Naive thymus-derived CD4-positive, alpha-beta T cell (primary cell): ENCODE measurements at regions not wholly inside any gene's neighbourhood (a gene's known extent, or its start where the extent isn't known, plus 50 kb on each side); places are given as distances from the start of the nearest gene placed in this dataset.

Experiments used
- ATAC-seq: fragments of 150-1000 bp; cut with Tn5 transposase; 2 replicates; pipeline ENCODE4 v1.10.0; 2021; ENCODE audit warnings: mild to moderate bottlenecking, moderate library complexity
- CTCF ChIA-PET: fragments of 350-600 bp; sonication (Branson Sonifier 250); formaldehyde crosslinking; loops from one replicate; lab custom pipeline; 2021; ENCODE audit warnings: antibody characterized with exemption; lab: Charles Lee
- POLR2A ChIA-PET: fragments of 350-600 bp; sonication (Branson Sonifier 250); formaldehyde crosslinking; loops from one replicate; lab custom pipeline; 2021; ENCODE audit warnings: antibody characterized with exemption, inconsistent platforms; lab: Charles Lee
- DNase-seq, 9 donors: peaks; one replicate each; pipeline versions ENCODE4 v3.0.0 to v3.0.0-alpha.2; 2020 to 2022; ENCODE audit warnings: mixed read lengths in 1 of 9
- H3K27ac ChIP-seq: one replicate; pipeline ENCODE4 v1.7.0; 2013; ENCODE audit warnings: mild to moderate bottlenecking, low read depth, low read length, moderate library complexity
- H3K27me3 ChIP-seq, 2 donors: one replicate each; pipeline ENCODE4 v1.7.0; 2013; ENCODE audit warnings: low read length in 2 of 2, mild to moderate bottlenecking in 2 of 2, moderate library complexity in 2 of 2; ENCODE audit not compliant: control insufficient read depth in 2 of 2, insufficient read depth in 2 of 2
- H3K36me3 ChIP-seq, 3 experiments: 1 replicate in 2 of 3; 2 replicates in 1 of 3; pipeline ENCODE4 v1.7.0; 2013; ENCODE audit warnings: low read length in 3 of 3, mild to moderate bottlenecking in 3 of 3, moderate library complexity in 1 of 3; ENCODE audit not compliant: insufficient read depth in 3 of 3, control insufficient read depth in 2 of 3
- H3K4me1 ChIP-seq, 2 donors: one replicate each; pipeline ENCODE4 v1.7.0; 2013; ENCODE audit warnings: low read length in 2 of 2, mild to moderate bottlenecking in 2 of 2, moderate library complexity in 1 of 2; ENCODE audit not compliant: control insufficient read depth in 2 of 2, insufficient read depth in 2 of 2
- H3K4me3 ChIP-seq: 2 replicates; pipeline ENCODE4 v1.7.0; 2013; ENCODE audit warnings: mild to moderate bottlenecking, low read length
- H3K9me3 ChIP-seq, 3 experiments: 1 replicate in 2 of 3; 2 replicates in 1 of 3; pipeline ENCODE4 v1.7.0; 2013; ENCODE audit warnings: low read length in 3 of 3; ENCODE audit not compliant: control insufficient read depth in 2 of 3
- H3K27ac Mint-ChIP-seq, 9 donors: one replicate each; pipeline ENCODE4 v1.8.0; 2020 to 2022; ENCODE audit warnings: mixed read lengths in 9 of 9, mild to moderate bottlenecking in 8 of 9, moderate library complexity in 5 of 9, inconsistent platforms in 2 of 9
- H3K27me3 Mint-ChIP-seq, 5 donors: one replicate each; pipeline ENCODE4 v1.8.0; 2021 to 2022; ENCODE audit warnings: mixed read lengths in 5 of 5, mild to moderate bottlenecking in 1 of 5
- H3K36me3 Mint-ChIP-seq, 5 donors: one replicate each; pipeline ENCODE4 v1.8.0; 2020 to 2022; ENCODE audit warnings: mixed read lengths in 5 of 5, mild to moderate bottlenecking in 3 of 5, inconsistent platforms in 1 of 5
- H3K4me1 Mint-ChIP-seq, 7 donors: one replicate each; pipeline ENCODE4 v1.8.0; 2020 to 2022; ENCODE audit warnings: mixed read lengths in 7 of 7, mild to moderate bottlenecking in 3 of 7, inconsistent platforms in 1 of 7
- H3K4me3 Mint-ChIP-seq, 10 donors: one replicate each; pipeline ENCODE4 v1.8.0; 2020 to 2022; ENCODE audit warnings: mild to moderate bottlenecking in 10 of 10, mixed read lengths in 10 of 10, moderate library complexity in 6 of 10, inconsistent platforms in 2 of 10
- H3K9me3 Mint-ChIP-seq, 11 donors: one replicate each; pipeline ENCODE4 v1.8.0; 2020 to 2022; ENCODE audit warnings: mixed read lengths in 11 of 11, mild to moderate bottlenecking in 4 of 11, inconsistent platforms in 1 of 11, moderate library complexity in 1 of 11
- intact Hi-C, 2 donors: fragments of 100-400 bp; cut with micrococcal nuclease; formaldehyde crosslinking; loops; one replicate each; pipeline ENCODE4 v1.15.1; 2023

- DNase-seq = no peak
- H3K36me3 ChIP-seq = no peaks in the 10 kb centered on the region
- Mint-ChIP-seq H3K36me3 (peaks cover 0 to 18% (median 10%) of the 10 kb centered on the region in 5 donors), H3K4me1 (peaks cover 0 to 2% (median 0%) of the 10 kb centered on the region in 7 donors), H3K27me3 (no peaks in the 10 kb centered on the region), H3K9me3 (peaks cover 0 to 8% (median 0%) of the 10 kb centered on the region in 11 donors), H3K4me3 (no peak overlapping the region), H3K27ac (no peak overlapping the region)
- ATAC-seq = no peak
- no peaks in the 10 kb centered on the region for H3K27me3 ChIP-seq
- intact Hi-C loops = no loop called here
- POLR2A ChIA-PET = no interaction called here
- no peak overlapping the region for H3K4me3 ChIP-seq
- H3K27ac ChIP-seq = no peak overlapping the region
- no peaks in the 10 kb centered on the region for H3K9me3 ChIP-seq
- CTCF ChIA-PET = no interaction called here
- H3K4me1 ChIP-seq = no peaks in the 10 kb centered on the region
Observed at GRCh38 chr2:144020047-144020446, 499.9 kb downstream of the ZEB2 start.

- H3K9me3 Mint-ChIP-seq = peaks cover 0 to 2% (median 0%) of the 10 kb centered on the region in 11 donors
- intact Hi-C loops = no loop called here
- POLR2A ChIA-PET = no interaction called here
- peaks cover 0 to 2% (median 0%) of the 10 kb centered on the region in 7 donors for H3K4me1 Mint-ChIP-seq
- ATAC-seq (no peak), DNase-seq (no peak)
- Histone ChIP-seq H3K27me3 (no peaks in the 10 kb centered on the region), H3K27ac (no peak overlapping the region), H3K36me3 (no peaks in the 10 kb centered on the region), H3K4me1 (no peaks in the 10 kb centered on the region), H3K4me3 (no peak overlapping the region), H3K9me3 (no peaks in the 10 kb centered on the region)
- no peak overlapping the region for H3K4me3 Mint-ChIP-seq
- no peak overlapping the region for H3K27ac Mint-ChIP-seq
- peaks cover 0 to 12% (median 5%) of the 10 kb centered on the region in 5 donors for H3K36me3 Mint-ChIP-seq
- H3K27me3 Mint-ChIP-seq = no peaks in the 10 kb centered on the region
- CTCF ChIA-PET = no interaction called here
Observed at GRCh38 chr2:144015655-144016245, 504.2 kb downstream of the ZEB2 start.

GRCh38 chr2:144015036-144015435 is 504.9 kb downstream of the ZEB2 start:
- ChIA-PET POLR2A (no interaction called here), CTCF (no interaction called here)
- Mint-ChIP-seq H3K36me3 (peaks cover 0 to 12% (median 5%) of the 10 kb centered on the region in 5 donors), H3K27me3 (no peaks in the 10 kb centered on the region), H3K4me3 (no peak overlapping the region), H3K27ac (no peak overlapping the region), H3K4me1 (peaks cover 0 to 2% (median 0%) of the 10 kb centered on the region in 7 donors), H3K9me3 (peaks cover 0 to 2% (median 0%) of the 10 kb centered on the region in 11 donors)
- no peaks in the 10 kb centered on the region for H3K4me1 ChIP-seq
- no peaks in the 10 kb centered on the region for H3K27me3 ChIP-seq
- intact Hi-C loops = no loop called here
- H3K36me3 ChIP-seq = no peaks in the 10 kb centered on the region
- no peak for DNase-seq
- no peaks in the 10 kb centered on the region for H3K9me3 ChIP-seq
- H3K4me3 ChIP-seq = no peak overlapping the region
- H3K27ac ChIP-seq = no peak overlapping the region
- no peak for ATAC-seq

DNA sequence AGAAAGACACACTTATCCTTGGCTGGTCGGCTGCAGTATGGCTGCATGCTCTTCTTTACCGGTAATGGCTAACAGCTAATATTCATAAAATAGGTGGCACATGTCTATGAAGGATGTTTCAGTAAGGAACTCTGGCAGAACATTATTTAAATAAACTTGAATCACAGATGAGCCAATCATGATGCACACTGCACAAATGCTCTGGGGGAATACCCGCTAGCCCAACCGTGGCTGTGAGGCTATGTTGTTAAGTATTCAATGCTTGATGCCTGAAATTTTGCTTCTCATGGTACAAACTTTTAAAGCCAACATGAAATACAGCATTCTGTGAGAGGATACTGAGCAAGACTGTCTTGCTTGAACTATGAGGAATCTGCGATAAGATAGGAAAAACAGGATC is 505.8 kb downstream of the ZEB2 start:
- intact Hi-C loops = no loop called here
- ChIA-PET CTCF (no interaction called here), POLR2A (no interaction called here)
- Histone ChIP-seq H3K36me3 (no peaks in the 10 kb centered on the region), H3K4me1 (no peaks in the 10 kb centered on the region), H3K27ac (no peak overlapping the region), H3K4me3 (no peak overlapping the region), H3K27me3 (no peaks in the 10 kb centered on the region), H3K9me3 (no peaks in the 10 kb centered on the region)
- DNase-seq (no peak), ATAC-seq (no peak)
- H3K9me3 Mint-ChIP-seq = peaks cover 0 to 2% (median 0%) of the 10 kb centered on the region in 11 donors
- H3K36me3 Mint-ChIP-seq = peaks cover 0 to 5% (median 2%) of the 10 kb centered on the region in 5 donors
- H3K4me3 Mint-ChIP-seq = no peak overlapping the region
- H3K27ac Mint-ChIP-seq = no peak overlapping the region
- no peaks in the 10 kb centered on the region for H3K4me1 Mint-ChIP-seq
- H3K27me3 Mint-ChIP-seq = no peaks in the 10 kb centered on the region

GRCh38 chr2:144012304-144012703 is 507.6 kb downstream of the ZEB2 start:
- ATAC-seq (no peak), DNase-seq (no peak)
- Histone ChIP-seq H3K27ac (no peak overlapping the region), H3K27me3 (no peaks in the 10 kb centered on the region), H3K4me3 (no peak overlapping the region), H3K4me1 (no peaks in the 10 kb centered on the region), H3K9me3 (no peaks in the 10 kb centered on the region), H3K36me3 (no peaks in the 10 kb centered on the region)
- Mint-ChIP-seq H3K4me3 (no peak overlapping the region), H3K9me3 (peaks cover 0 to 2% (median 0%) of the 10 kb centered on the region in 11 donors), H3K27ac (no peak overlapping the region), H3K4me1 (no peaks in the 10 kb centered on the region), H3K27me3 (no peaks in the 10 kb centered on the region), H3K36me3 (peaks cover 0 to 5% (median 4%) of the 10 kb centered on the region in 5 donors)
- intact Hi-C loops = no loop called here
- ChIA-PET POLR2A (no interaction called here), CTCF (no interaction called here)

- ATAC-seq (no peak), DNase-seq (no peak)
- Mint-ChIP-seq H3K36me3 (peaks cover 0 to 12% (median 10%) of the 10 kb centered on the region in 5 donors), H3K27ac (no peak overlapping the region), H3K4me3 (no peak overlapping the region), H3K4me1 (no peaks in the 10 kb centered on the region), H3K27me3 (no peaks in the 10 kb centered on the region), H3K9me3 (peaks cover 0 to 2% (median 0%) of the 10 kb centered on the region in 11 donors)
- POLR2A ChIA-PET = no interaction called here
- Histone ChIP-seq H3K4me3 (no peak overlapping the region), H3K9me3 (no peaks in the 10 kb centered on the region), H3K27me3 (no peaks in the 10 kb centered on the region), H3K27ac (no peak overlapping the region), H3K36me3 (no peaks in the 10 kb centered on the region), H3K4me1 (no peaks in the 10 kb centered on the region)
- CTCF ChIA-PET = no interaction called here
- intact Hi-C loops = no loop called here
Observed at GRCh38 chr2:144011553-144011952, 508.4 kb downstream of the ZEB2 start.

- Mint-ChIP-seq H3K36me3 (peaks cover 0 to 12% (median 10%) of the 10 kb centered on the region in 5 donors), H3K4me1 (no peaks in the 10 kb centered on the region), H3K9me3 (peaks cover 0 to 2% (median 0%) of the 10 kb centered on the region in 11 donors), H3K27ac (no peak overlapping the region), H3K4me3 (no peak overlapping the region), H3K27me3 (no peaks in the 10 kb centered on the region)
- Histone ChIP-seq H3K36me3 (no peaks in the 10 kb centered on the region), H3K27me3 (no peaks in the 10 kb centered on the region), H3K4me1 (no peaks in the 10 kb centered on the region), H3K4me3 (no peak overlapping the region), H3K9me3 (no peaks in the 10 kb centered on the region), H3K27ac (no peak overlapping the region)
- ChIA-PET CTCF (no interaction called here), POLR2A (no interaction called here)
- no peak for DNase-seq
- intact Hi-C loops = no loop called here
- ATAC-seq = no peak
Observed at GRCh38 chr2:144011098-144011497, 508.8 kb downstream of the ZEB2 start.
